Activated CD4-positive, alpha-beta T cell treated with anti-CD3 and anti-CD28 coated beads, Interleukin-10, Interleukin-2, amounts not matched to agents 100 ng/mL and 50 ng/mL, durations not matched to agents 16 hours and 8 hours (primary cell): ENCODE measurements at regions not wholly inside any gene's neighbourhood (a gene's known extent, or its start where the extent isn't known, plus 50 kb on each side); places are given as distances from the start of the nearest gene placed in this dataset.
"Not testable (repeated sequence)": the region's sequence is repeated elsewhere in the genome, so short reads cannot be mapped to it uniquely, and the experiment has no call there.

ENCODE experiments used
- DNase-seq: peaks from one replicate; pipeline ENCODE4 v3.0.0-alpha.2; 2020

GRCh38 chr21:15119486-15119885, 54.7 kb upstream of the NRIP1 start:
- no peak for DNase-seq

- no peak for DNase-seq
These were observed 56.4 kb upstream of the NRIP1 start for GRCh38 chr21:15121097-15121654.

- no peak for DNase-seq
These were observed 56.9 kb upstream of the NRIP1 start for GRCh38 chr21:15121655-15122120.

GRCh38 chr21:15122241-15122640, 57.4 kb upstream of the NRIP1 start:
- DNase-seq = no peak

GRCh38 chr21:15124731-15125130, 59.9 kb upstream of the NRIP1 start:
- no peak for DNase-seq

- no peak for DNase-seq
These were observed 62.1 kb upstream of the NRIP1 start for GRCh38 chr21:15126948-15127347.

- no peak for DNase-seq
These were observed 62.6 kb upstream of the NRIP1 start for GRCh38 chr21:15127437-15127836.

- no peak for DNase-seq
These were observed 63.5 kb upstream of the NRIP1 start for GRCh38 chr21:15128267-15128666.

- not testable (repeated sequence) for DNase-seq
These were observed 63.9 kb upstream of the NRIP1 start for GRCh38 chr21:15128714-15129113.

GRCh38 chr21:15130326-15130725, 65.5 kb upstream of the NRIP1 start:
- DNase-seq = no peak

- DNase-seq = no peak
These were observed 66.0 kb upstream of the NRIP1 start for GRCh38 chr21:15130751-15131150.

- DNase-seq = no peak
These were observed 68.0 kb upstream of the NRIP1 start for GRCh38 chr21:15132781-15133180.

GRCh38 chr21:15134701-15135470, 70.1 kb upstream of the NRIP1 start:
- DNase-seq = no peak

- DNase-seq = no peak
These were observed 71.2 kb upstream of the NRIP1 start for GRCh38 chr21:15135867-15136629.

- no peak for DNase-seq
These were observed 73.7 kb upstream of the NRIP1 start for GRCh38 chr21:15138490-15138889.

- no peak for DNase-seq
These were observed 75.1 kb upstream of the NRIP1 start for GRCh38 chr21:15139898-15140297.

GRCh38 chr21:15140321-15141019, 75.7 kb upstream of the NRIP1 start:
- DNase-seq = no peak

GRCh38 chr21:15141261-15141970, 76.6 kb upstream of the NRIP1 start:
- no peak for DNase-seq

GRCh38 chr21:15144026-15144425, 79.2 kb upstream of the NRIP1 start:
- no peak for DNase-seq

GRCh38 chr21:15148437-15148836, 83.6 kb upstream of the NRIP1 start:
- DNase-seq = no peak

- no peak for DNase-seq
These were observed 84.9 kb upstream of the NRIP1 start for GRCh38 chr21:15149600-15150224.
